Fibroblast of skin of back (primary cell): ENCODE measurements at regions not wholly inside any gene's neighbourhood (a gene's known extent, or its start where the extent isn't known, plus 50 kb on each side); places are given as distances from the start of the nearest gene placed in this dataset.

Source experiments
- DNase-seq: peaks from one replicate; pipeline ENCODE4 v3.0.0-alpha.2; 2013

DNA sequence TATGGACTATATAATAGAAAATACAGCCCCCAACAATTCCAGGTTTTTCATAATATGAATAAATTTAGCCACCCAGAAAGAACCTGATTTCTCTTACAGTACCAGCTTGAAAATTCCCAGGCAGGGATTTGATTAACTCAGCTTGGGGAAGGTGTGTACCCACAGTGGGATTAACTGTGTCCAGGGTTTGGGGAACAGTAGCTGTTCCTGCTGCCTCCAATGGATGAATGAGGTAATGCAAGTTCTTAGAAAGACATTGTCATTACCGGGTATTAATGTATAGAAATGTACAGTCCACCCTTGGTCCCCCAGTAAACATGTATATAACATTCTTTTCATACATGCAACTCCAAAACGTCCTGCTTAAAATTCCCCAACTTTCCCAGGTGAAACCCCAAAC lies 115.6 kb downstream of the LRIG3 start:
- no peak for DNase-seq

DNA sequence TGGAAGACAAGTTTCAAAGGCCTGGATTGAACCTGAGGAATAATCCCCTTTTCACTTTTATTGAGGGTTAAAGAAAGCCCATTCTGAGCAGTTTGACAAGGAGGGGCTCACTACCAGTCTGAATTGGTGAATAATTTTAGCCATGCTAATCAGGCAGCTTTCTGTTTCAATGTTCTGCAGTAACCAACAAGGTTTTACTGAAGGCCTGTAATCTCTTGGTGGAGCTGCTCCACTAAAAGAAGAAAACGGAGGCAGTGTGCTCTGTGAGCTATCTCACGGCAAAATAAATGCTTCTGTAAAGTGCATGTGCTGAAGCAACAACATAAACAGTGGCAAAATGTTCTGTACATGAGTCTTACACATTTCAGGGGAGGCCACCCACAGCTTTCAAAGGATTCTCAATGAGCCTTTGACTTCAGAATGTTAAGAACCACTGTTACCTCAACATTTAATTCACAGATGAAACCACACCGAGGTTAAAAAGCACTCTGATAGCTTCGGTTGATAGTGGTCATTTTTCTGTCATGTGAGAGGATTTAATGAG lies 111.2 kb downstream of the LRIG3 start:
- DNase-seq: peak; percentile 21

DNA sequence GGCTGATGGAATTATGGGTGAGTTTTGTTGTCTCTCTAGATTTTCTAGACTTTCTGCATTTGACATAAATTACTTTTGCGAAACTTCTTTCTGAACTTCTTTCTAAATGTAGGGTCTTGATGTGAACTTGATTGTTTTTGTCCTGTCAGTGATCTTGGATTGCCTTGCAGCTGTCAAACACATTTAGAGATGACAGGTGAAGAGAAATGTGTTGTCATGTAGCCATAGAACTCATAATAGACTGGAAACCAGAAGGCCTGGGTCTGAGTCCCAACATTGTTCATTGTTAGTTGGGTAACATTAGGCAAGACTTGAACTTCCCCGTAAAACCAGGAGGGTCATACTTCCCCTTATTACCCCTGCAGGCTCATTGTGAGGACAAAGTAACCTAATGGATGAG lies 109.0 kb downstream of the LRIG3 start:
- DNase-seq: no peak

DNA sequence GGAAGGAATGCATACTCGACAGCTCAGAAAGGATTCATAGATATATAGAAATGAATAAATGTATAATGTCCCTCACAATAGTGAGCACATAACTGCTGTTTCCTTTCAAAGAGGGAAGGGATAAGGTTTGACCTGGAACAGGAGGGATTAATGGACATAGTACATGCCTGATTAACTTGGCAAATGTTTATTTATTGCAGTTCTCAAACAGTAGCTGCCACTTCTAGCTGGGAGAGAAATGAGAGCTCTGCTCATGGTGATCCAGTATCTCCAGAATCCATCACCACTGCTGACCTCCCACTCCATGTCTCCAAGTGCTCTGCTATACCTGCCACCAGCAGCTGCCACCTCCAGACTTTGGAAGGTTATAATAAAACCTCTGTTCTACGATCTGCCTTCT lies 108.1 kb downstream of the LRIG3 start:
- no peak for DNase-seq

DNA sequence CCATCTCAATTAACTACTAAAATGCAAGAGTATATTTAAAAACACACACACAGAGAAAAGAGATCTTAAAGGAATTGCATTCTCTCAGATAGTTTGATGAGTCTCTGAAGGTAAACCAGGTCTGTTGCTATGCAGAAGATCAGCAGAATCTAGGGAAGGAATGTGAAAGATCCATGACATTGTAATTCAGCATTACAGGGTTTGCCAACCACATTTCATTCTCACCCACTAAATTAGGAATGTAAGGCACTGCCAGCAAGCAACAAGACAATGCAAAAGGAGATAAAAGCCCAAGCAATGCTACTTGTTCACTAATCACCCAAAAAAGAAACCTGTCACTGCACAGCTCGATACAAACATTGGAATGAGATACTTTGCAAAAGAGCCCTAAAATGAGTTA lies 106.3 kb downstream of the LRIG3 start:
- DNase-seq: no peak

DNA sequence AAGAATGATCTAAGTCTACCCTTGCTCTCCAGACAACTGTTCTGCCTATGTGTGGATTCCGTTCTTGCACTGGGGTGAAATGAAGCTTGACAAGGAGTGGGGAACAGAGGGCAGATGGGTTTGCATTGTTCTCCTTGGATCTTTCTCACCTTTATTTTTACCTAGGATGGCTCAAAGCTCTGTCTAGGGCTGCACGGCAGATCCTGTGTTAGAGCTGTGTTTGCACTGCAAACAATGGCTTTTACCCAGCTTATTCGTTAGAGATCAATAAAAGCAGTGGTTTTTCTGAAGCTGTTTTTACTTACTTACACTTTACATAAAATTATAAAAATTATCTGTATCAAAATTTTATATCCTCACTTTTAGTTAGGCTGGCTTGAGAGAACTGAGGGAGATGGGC lies 105.1 kb downstream of the LRIG3 start:
- no peak for DNase-seq

DNA sequence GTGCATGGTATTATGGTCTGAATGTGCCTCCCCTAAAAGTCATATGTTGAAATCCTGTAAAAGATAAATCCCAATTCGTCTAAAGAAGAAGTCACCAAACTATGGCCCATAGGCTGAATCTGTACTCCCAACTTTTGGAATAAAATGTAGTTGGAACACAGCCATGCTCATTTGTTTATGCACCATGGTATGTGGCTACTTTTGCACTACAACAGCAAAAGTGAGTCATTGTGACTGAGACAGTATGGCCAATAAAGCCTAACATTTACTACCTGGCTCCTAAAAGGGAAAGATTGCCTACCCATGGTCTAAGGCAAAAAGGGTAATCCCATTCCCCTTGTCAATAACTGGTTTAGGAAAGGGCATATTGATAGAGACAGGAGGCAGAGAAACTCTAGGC lies 101.8 kb downstream of the LRIG3 start:
- peak; percentile 40 for DNase-seq

DNA sequence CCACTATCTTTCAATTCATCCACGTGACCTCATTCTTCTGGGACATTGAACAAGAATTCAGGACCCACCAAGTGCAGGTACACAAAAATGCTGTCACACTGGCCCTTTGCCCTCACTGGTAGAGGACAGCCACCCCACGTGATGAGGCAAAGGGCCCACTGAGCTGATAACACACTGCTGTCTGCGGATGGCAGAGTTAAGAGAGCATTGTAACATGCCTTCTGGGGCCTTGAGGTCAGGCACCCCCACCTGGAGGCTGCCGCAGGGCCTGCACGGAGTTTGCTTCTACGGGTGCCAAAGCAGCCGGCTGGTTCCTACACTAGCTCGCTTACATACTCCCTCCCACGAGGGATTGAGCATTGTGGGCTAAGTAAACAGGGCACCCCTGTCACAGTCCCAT lies 101.0 kb downstream of the LRIG3 start:
- no peak for DNase-seq

DNA sequence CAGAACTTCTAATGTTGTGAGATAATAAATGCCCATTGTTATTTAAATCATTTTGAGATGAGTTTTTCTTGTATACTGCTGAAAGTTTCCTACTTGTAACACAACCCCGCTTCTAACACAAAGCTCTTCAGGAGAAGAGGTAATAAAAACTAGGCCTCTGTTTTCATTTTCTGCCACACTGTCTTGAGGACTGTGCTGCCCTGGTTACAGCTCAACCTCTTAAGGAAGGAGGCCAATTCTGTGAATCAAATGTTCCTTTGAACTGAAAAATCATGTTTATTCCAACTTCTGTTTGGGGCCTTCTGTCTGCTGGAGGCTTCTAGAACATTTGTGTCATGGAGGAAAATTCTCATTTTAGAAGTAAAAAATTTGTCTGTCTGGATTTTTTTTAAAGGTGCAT lies 100.3 kb downstream of the LRIG3 start:
- DNase-seq: no peak
